ENCODE measurements at regions not wholly inside any gene's neighbourhood (a gene's known extent, or its start where the extent isn't known, plus 50 kb on each side); places are given as distances from the start of the nearest gene placed in this dataset.

DNA sequence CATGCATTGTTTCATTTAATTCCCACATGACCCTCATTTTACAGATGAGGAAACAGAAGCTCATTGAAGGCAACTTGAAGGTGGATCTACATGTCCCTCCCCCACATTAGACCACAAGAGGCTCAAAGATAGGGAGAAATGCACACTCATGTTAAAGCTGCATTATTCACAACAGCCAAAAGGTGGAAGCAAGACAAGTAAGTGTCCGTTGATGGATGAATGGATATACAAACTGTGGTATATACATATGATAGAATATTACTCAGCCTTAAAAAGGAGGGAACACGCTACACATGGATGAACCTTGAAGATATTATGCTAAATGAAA is 149.7 kb upstream of the JUN start:
- Histone ChIP-seq H3K36me3 (no peaks in the 10 kb centered on the region), H3K27me3 (no peaks in the 10 kb centered on the region), H3K27ac (no peak overlapping the region), H3K9me3 (no peaks in the 10 kb centered on the region), H3K4me3 (no peak overlapping the region), H3K4me1 (peaks cover 0 to 8% (median 0%) of the 10 kb centered on the region in 4 donors)
- TF ChIP-seq CTCF (IDR thresholded peaks at IDR 0.05) (no peak), POLR2AphosphoS5 (IDR thresholded peaks at IDR 0.05) (no peak), EP300 (IDR thresholded peaks at IDR 0.05) (no peak)
- 93 to 96% methylated on average over 2 of the region's 2 CpGs for WGBS, 2 donors
- intact Hi-C loops (cut with DNase I): no loop called here
- no peak for DNase-seq

DNA sequence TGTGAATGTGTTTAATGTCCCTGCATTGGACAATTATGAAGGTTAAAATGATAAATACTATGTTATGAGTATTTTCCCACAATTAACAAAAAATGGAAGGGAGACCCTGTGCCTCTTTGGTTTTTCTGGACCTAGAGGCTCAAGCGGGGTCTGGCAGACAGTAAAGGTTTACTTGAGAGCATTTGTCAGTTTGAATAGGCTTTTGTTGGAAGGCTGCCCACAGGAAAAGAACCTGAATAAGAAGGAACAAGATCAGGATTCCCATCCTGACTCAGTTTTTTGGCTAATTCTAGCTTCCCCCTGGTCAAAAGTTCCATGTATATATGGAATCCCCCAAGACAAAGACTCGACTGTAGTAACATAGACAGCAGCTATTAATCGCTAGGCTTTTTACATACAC is 150.9 kb upstream of the JUN start:
- Histone ChIP-seq H3K9me3 (no peaks in the 10 kb centered on the region), H3K36me3 (no peaks in the 10 kb centered on the region), H3K27ac (no peak overlapping the region), H3K4me1 (peaks cover 0 to 8% (median 0%) of the 10 kb centered on the region in 4 donors), H3K4me3 (no peak overlapping the region), H3K27me3 (no peaks in the 10 kb centered on the region)
- DNase-seq: no peak
- intact Hi-C loops (cut with DNase I): no loop called here
- 85 to 86% methylated on average over 3 of the region's 3 CpGs for WGBS, 2 donors
- TF ChIP-seq EP300 (IDR thresholded peaks at IDR 0.05) (no peak), POLR2A (IDR thresholded peaks at IDR 0.05) (no peak), CTCF (IDR thresholded peaks at IDR 0.05) (no peak), POLR2AphosphoS5 (IDR thresholded peaks at IDR 0.05) (no peak)

- no peaks in the 10 kb centered on the region for H3K27me3 ChIP-seq
- no peak overlapping the region for H3K4me3 ChIP-seq
- intact Hi-C loops (cut with DNase I): no loop called here
- 94 to 96% methylated on average over 2 of the region's 2 CpGs for WGBS, 2 donors
- DNase-seq: no peak
- TF ChIP-seq POLR2AphosphoS5 (IDR thresholded peaks at IDR 0.05): no peak
- no peak for TF ChIP-seq CTCF (IDR thresholded peaks at IDR 0.05)
- TF ChIP-seq EP300 (IDR thresholded peaks at IDR 0.05): no peak
- TF ChIP-seq POLR2A (IDR thresholded peaks at IDR 0.05): no peak
- peaks cover 0 to 8% (median 0%) of the 10 kb centered on the region in 4 donors for H3K4me1 ChIP-seq
- no peaks in the 10 kb centered on the region for H3K36me3 ChIP-seq
- H3K27ac ChIP-seq: no peak overlapping the region
- H3K9me3 ChIP-seq: no peaks in the 10 kb centered on the region
These were observed 153.1 kb upstream of the JUN start for GRCh38 chr1:58936973-58937372.

DNA sequence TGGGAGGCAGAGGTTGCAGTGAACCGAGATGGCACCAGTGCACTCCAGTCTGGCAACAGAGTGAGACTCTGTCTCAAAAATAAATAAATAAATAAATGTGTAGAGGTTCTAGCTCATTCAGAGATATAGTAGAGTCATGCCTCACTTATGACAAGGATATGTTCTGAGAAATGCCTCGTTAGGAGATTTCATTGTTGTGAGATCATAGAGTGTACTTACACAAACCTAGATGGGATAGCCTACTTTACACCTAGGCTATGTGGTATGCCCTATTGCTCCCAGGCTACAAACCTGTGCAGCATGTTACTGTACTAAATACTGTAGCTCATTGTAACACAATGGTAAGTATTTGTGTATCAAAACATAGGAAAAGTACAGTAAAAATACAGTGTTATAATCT is 155.3 kb upstream of the JUN start:
- Histone ChIP-seq H3K27ac (no peak overlapping the region), H3K4me3 (no peak overlapping the region), H3K4me1 (peaks cover 0 to 9% (median 4%) of the 10 kb centered on the region in 4 donors), H3K27me3 (no peaks in the 10 kb centered on the region), H3K9me3 (no peaks in the 10 kb centered on the region), H3K36me3 (no peaks in the 10 kb centered on the region)
- intact Hi-C loops (cut with DNase I): no loop called here
- DNase-seq: no peak
- WGBS, 2 donors: 63 to 91% methylated on average over 2 of the region's 2 CpGs
- no peak for TF ChIP-seq POLR2AphosphoS5 (IDR thresholded peaks at IDR 0.05)
- TF ChIP-seq EP300 (IDR thresholded peaks at IDR 0.05): no peak
- no peak for TF ChIP-seq CTCF (IDR thresholded peaks at IDR 0.05)
- TF ChIP-seq POLR2A (IDR thresholded peaks at IDR 0.05): no peak

DNA sequence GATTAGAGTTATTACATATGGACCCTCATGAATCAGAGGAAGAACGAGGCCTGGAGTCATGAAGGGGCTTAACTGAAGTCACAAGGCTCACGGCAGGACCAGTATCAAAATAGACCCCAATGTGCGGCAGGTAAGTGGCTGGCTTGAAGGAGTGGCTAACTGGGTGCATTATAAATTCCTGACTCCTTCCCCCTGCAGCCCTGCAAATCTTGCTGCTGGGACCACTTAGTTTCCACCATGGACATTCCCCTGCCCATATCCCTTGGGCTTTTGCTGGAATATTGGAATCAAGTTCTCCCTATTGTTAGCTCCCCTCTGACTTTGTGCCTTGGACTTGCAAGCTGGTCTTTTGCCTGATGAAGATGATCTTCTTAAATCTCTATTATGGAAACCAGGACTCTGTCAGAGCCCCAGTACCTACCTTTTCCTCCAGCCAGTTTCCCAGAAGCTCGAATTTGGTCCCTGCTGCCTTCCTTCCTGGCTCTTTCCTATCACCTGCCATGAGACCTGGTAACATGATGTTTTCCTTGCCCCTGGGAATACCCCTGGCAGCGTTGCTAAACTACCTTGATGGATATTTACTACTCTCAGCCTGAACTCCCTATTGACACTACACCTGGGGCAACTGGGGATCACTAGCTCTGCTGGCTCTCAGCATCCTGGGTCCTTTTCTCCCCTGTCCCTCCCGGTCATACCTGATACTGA is 156.0 kb upstream of the JUN start:
- DNase-seq: no peak
- H3K27ac ChIP-seq: no peak overlapping the region
- TF ChIP-seq POLR2AphosphoS5 (IDR thresholded peaks at IDR 0.05) (no peak), POLR2A (IDR thresholded peaks at IDR 0.05) (no peak), CTCF (IDR thresholded peaks at IDR 0.05) (no peak), EP300 (IDR thresholded peaks at IDR 0.05) (no peak)
- H3K36me3 ChIP-seq: no peaks in the 10 kb centered on the region
- H3K9me3 ChIP-seq: no peaks in the 10 kb centered on the region
- H3K4me1 ChIP-seq: peaks cover 0 to 9% (median 4%) of the 10 kb centered on the region in 4 donors
- H3K27me3 ChIP-seq: no peaks in the 10 kb centered on the region
- 87 to 93% methylated on average over 6 of the region's 6 CpGs for WGBS, 2 donors
- intact Hi-C loops (cut with DNase I): no loop called here
- H3K4me3 ChIP-seq: no peak overlapping the region

Data from sigmoid colon (tissue), 6 donors.